Hindlimb muscle (tissue), 1 donor: ENCODE measurements at regions not wholly inside any gene's neighbourhood (a gene's known extent, or its start where the extent isn't known, plus 50 kb on each side); places are given as distances from the start of the nearest gene placed in this dataset.
A peak's percentile ranks its signal among the peaks of the same experiment; 100 is the strongest.
"Not testable (repeated sequence)": the region's sequence is repeated elsewhere in the genome, so short reads cannot be mapped to it uniquely, and the experiment has no call there.

Experiments used
- DNase-seq: peaks from one replicate; pipeline ENCODE4 v3.0.0-alpha.2; 2013

DNA sequence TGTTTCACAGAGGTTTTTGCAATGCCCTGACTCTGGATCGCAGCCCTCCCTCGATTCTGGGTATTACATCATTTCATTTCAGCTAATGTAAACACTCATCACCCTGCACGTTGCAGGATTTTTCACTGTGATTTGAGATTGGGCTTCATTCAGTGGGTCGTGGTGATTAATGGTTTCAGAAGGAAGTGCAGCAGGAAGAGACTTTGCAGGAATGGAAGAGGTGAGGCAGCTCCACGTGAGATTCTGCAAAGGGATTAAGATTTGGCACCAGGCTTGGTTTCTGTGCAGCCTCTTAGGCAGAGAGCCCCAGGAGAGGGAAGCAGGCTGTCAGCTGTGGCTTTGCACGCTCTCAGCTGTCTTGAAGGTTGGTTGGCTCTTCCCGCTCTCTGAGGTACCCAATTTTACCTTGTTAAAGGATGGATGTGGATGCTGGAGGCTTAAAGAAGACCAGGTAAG, 95.2 kb downstream of the PLCE1 start:
- no peak for DNase-seq

DNA sequence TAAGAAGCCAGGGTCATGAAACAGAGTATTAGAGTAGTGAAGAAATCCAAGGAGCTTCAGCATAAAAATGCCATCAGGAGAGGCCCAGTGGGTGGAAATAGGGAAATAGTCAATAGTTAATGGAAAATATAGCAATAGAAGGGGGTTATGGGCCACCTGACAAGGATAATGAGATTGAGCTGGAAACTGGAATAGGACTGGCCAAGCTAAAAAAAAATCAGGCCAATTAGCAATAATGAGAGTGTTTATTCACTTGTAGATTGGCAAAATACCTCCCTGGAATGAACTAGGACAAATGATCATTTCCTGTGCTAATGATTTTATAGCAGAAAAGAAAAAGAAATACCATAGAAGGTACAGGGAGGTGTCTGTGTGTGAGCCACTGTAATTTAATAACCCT, 97.9 kb downstream of the PLCE1 start:
- DNase-seq, result no peak

DNA sequence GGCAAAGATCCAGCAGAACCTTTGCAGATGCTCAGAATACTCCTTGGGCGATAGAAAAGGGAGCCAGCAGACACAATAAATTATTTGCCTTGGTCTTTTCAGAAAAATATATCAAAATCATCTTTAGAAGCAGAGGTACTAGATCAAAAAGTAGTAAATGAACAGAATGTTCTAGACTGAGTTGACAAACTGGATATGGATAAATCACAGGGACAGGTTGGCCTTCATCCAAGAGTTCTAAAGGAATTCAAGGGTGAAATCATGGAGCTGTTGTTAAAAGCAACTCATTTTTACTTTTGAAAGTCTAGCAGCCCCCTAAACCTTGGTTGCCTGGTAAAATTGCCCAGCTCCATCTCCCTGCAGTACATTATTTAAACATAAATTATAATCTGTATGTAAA, 99.1 kb downstream of the PLCE1 start:
- no peak for DNase-seq

DNA sequence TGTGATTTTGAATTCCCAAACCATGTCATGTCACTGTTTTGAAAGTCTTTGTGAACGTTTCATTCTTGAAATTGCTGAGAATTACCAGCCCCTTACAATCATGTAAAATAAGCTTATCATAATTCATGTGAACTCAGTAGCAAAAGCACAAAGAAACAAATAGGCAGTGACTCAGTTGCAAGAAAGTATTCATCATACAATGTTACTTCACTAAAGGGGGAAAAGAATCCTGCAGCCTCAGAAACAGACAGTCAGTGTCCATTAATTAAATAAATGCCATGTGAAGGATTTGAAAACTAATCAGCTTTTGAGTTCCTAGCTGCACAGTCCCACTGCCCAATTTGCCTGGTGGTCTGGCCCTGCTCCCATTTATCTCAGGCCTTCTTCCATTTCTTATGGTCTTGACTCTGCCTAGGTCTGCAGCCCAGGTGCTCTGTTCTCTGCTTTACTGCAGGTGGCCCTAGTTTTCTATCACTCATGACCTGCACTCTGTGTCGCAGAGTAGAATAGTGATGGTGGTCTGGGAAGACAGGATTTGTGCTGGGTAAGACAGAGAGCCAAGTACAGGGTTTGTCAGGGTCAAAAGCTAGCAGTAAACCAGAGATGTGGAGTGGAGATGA, 99.7 kb downstream of the PLCE1 start:
- DNase-seq, result no peak

DNA sequence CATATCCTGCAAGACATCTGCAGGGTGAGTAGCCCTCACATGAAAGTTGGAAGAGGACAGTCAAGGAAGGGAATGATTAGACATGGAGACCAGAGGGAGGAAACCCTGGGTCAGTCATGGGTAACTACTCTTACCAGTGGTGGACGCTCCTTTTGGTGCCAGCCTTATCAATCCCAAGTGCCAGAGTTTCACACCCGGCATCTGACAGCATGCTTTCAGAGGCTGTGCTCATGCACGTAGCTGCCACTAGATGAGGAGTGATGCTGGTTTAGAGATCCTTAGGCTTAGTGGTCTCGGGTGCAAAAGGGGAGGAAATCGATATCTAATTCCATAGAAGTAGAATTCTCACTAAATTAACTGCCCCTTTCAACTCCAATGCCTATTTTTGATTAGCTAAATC, 100.8 kb downstream of the PLCE1 start:
- DNase-seq, result no peak

DNA sequence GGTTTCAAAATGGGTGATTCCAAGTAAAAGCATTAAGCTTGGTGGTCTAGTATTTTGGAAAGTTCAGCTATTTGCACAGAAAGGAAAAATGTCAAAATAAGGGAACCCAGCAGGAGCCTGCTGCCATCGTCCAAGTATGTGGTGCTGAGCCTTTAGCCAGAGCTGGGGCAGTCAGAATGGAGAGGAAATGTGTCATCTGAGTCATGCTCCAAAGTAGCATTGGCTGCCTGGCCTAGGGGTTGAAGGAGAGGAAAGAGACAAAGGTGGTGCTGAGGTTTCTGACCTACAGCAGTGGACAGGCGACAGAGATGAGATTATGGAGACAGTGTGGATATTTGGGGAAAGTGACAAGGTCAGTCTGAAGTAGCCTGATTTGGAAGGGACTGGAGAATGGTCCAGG, 103.9 kb downstream of the PLCE1 start:
- no peak for DNase-seq

DNA sequence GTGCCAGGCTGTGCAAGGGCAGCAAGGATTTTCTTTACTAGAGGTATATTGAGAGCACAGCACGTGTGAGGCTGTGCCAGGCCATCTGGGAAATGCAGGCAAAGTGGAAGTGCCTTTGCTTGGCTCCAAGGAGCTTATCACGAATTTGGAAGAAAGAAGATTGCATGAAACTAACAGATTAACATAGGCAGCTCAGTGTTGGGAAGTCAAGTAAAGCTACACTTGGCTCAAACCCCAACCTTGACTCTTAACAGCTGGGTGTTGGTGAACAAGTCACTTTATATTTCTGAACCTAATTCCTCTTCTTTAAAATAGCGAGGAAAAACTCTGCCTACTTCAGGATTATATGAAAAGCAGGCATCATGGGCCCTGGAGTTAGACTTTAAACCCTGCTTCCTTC, 105.2 kb downstream of the PLCE1 start:
- no peak for DNase-seq

DNA sequence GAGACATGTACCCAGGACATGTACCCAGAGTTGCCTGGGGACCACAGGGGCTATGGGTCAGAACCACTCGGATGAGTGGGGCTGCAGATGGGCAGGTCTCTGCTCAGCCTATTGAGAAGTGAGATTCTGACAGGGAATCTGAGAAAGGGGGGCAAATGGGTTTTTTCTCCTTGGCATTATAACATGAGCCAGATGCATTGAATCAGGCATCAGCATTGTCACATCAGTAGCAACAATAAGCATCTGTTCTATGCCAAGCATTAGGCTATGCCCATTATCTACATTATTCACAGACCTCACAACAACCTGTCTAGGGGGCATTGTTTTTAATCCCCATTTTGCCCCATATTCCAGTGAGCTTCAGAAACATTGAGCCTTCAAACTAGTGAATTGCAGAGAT, 108.2 kb downstream of the PLCE1 start:
- no peak for DNase-seq

DNA sequence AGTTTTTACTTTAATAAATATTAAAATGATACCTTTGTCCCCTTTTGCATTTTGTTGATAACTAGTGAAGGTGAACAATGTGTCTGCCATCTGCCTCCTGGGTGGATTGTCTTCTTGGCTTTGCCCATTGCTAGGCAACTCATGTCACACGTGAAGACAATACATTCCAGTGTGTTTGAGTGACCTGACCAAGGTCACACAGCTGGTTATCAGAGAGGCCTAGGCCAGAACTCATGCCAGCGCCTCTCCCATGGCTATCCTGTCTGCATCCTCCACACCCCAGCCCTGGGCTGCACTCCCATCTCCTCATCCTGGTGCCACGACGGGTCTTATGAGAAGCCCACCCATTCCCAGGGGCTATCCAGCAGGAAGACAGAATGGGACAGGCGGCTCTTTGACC, 108.7 kb downstream of the PLCE1 start:
- no peak for DNase-seq

DNA sequence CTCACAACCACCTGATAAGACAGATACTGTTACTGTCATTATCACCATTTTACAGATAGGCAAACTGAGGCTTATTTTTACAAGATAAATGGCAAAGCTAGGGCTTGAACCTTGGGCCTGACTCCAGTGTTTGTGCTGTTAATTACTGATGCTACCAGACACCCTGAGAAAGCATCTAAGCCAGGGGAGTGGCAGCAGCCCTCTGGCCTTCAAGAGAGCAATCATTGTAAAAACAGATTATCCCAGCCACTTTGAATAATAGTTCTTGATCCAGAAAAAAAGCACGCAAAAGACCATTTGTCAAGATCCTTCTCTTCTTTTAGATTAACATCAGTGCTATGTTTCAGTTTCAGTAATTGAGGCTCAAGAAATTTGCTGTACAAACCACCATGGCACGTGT, 109.5 kb downstream of the PLCE1 start:
- no peak for DNase-seq

DNA sequence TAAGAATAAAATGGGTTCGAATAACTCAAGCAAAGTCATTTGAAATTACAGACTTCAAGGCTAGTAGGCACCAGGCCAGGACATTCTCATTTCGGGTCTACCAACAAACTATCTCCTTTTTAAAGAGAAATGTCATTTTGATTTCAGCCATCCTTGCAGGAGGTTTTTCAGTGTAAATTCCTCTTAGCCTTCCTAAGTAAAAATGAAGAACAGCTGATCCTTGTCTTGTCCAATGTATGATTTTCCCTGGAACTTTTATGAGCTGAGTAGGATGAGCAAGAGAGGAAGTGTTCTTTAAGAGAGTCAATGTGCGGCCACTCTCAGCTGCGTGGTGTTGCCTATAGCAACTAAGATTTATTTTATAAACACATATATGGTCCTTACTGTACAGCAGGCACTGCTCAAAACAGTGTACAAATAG, 110.1 kb downstream of the PLCE1 start:
- peak; percentile 76 for DNase-seq

DNA sequence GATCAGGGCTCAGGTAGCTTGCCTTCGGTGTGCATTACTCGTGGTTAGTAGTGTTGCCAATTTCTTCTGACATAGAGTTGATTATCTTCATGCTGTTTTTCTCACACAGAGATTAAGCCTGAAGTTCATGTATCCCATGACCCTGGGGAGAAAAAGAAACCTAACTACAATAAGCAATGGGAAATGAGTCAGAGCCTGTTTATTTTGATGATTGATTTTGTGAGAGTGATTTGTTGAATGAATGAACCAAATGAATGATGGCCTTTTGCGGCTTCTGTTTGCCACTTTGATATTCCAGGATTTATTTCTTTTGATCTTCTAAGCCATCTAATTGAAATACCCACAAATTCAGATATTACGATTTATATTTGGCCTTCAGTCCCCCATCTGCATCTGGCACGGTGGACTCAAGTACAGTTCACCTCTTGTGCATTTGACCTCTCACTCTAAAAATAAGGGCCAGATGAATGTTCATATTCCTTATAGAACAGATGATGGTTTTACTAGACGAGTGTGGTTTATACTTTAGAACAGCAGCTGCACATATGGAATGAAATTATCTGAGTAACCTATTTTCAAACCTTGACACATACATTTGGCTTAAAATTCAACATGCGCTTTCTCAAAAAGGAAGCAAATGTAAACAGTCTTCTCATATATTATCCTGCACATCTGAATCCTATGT, 110.7 kb downstream of the PLCE1 start:
- DNase-seq, result no peak

DNA sequence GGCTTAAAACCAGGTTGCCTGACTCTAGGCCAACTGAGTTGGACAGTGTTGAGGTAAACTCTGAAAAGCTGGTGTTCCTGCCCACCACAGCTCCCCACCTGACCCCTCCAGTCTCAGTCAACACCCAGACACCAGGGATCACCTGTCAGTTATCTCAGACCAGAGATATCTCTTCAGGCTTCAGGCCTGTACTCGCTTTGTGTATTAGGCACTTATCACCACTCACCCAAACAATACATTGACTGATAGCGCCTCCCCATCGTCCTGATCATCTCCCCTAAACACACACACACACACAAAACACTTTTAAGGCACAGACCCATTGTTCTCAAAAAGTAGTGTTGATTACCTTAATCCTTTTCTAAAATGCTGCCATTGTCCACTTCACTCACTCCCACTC, 111.5 kb downstream of the PLCE1 start:
- no peak for DNase-seq

DNA sequence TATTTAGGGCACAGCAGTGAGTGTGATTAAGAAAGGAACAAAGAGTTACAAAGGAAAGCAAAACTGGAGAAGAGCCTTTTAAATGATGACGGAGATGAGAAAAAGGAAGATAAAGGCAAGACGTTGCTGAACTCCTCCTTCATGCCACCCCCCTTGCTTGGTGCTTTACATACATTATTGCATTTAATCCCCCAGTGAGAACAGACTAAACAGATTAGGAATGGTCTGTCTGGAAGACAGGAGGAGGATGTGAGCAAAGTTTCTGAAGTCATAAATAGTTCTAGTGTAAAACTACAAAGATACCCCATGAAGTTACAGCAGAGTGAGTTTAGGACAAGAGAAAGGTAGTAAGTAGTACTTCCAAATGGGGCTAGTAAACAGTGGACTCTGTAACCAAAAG, 113.5 kb downstream of the PLCE1 start:
- DNase-seq, result no peak

DNA sequence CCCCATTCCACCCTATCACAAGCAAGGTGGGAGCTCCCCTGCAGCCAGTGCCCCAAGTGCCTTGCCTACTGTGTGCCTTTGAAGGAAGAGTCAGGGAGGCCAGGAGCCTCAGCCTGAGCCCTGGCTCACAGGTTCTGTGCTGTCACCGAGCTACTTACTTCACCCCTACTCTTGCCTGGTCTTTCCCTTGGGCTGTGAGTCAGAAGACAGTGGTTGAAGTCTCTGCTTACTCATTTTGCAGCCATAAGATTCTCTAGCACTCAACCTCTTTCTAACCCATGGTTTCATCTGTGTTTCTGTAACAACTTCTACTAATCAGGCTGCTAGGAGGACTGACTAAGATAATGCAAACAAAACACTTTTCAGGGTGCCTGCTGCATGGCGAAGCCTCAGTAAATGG, 114.5 kb downstream of the PLCE1 start:
- no peak for DNase-seq

DNA sequence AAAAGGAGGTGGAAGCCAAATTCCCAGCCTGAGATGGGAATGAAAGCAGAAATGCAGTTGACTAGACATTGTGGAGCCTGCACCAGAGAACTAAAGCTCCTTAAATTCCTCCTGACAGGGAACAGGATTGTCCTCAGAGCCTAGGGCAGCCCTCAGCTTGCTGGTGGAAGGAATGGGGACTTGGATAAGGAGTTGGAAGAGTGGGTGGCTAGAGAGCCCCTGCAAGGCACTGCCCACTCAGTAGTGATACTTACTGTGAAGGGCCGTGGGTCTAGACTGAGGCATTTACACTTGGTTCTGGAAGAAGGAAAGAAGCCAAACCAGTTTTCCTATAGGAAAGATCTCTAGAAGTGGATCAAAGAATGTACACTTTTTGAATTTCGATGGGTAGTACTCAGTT, 117.6 kb downstream of the PLCE1 start:
- no peak for DNase-seq

DNA sequence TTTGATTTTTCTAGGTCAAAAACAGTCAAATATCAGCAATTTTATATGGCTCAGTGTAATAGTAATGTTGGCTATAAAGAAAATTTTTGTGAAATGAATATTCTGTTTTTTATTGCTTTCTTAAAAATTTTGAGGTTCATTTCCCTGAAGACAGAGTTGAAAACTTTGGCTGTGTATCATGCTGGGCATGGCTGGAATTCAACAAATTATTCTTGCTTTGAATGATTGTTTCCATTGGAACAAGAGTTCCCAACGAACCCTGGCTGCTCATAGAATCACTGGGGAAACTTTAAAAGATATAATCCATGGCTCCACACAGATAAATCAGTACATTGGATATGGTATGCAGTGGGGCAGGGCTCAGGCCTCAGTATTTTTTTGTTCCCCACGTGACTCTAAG, 118.6 kb downstream of the PLCE1 start:
- no peak for DNase-seq

DNA sequence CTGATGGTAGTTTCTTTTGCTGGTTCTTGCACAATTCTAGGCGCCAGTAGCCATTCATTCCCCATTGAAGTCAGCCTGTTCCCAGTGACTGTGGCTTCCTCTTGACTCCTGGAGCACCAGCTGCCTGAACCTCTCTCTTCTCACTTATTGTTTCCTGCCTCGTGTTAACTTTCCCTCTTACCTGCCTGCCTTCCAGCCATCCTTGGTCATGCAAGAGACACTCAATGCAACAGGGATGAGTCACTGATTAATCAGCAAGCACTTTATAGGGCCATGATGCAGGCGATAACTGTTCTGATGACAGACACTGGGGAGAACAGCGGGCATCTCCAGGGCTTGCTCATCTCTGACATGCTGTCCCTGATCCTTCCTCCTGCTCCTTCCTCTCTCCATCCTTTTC, 122.0 kb downstream of the PLCE1 start:
- no peak for DNase-seq

DNA sequence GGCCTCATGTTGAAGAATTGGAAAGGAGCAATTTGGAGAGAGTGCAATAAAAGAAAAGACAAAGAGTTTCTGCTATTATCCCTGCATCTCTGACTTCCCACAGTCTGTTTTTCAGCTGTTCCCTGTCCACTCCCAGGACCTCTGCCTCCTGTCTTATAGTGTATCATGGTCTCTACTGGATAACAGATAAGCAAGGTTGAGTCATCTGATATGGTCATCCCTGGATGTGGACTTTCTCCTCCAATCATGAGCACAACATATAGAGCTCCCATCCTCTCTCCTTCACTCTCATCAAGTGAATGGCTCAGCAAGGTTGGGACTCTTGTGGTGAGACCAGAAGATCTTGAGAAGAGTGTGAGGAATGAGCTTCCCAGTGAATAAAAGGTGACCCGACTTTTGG, 123.1 kb downstream of the PLCE1 start:
- DNase-seq, result no peak

DNA sequence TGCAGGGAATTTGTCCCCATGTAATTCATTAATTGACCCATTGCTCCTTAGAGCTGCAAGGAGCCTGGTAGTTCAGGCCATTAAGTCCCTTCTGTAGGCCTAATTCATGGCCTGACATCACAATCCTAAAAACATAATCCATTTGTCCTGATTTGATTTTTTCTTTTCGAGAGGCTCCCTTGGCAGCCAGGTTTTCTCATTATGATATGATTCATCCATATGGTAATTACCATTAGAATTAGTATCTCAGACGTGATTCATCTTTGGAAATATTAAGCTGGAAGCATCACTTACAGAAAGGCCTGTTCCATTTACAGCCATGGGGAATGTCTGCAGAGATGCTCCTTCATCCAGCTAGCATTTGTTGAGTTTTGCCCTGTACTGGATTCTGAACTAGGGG, 128.5 kb downstream of the PLCE1 start:
- no peak for DNase-seq

DNA sequence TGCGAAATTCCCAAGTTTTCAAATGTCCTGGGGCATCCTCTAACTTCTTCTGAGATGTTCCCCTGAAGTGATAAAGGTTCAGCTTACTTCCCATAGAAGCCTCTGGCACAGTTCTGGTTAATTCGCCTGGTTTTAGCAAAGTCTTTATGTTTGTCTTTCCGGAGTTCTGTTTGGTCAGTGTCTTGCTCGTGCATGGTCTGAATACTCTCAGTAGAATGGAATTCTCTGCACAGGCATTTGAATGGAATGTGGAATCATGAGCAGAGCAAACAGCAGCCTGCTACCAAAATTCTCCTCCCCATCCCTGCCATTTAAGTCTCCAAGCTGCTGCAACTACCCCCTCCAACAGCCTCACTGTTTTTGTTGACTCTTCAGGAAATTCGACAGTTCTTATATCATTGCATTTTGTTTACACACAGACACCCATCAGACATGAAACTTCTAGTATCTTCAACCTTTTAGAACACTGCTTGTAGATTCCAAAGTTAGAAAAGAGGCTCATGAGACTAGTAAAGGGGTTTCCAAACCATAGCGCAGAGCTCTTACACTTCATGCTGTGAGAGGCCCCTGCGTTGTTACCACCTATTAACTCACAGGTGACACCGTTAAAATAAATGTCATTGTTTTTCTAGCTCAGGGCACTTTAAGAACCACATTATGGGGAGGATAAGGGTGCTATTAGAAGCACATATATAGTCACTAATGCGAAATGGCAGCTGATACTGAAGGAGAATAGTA, 129.7 kb downstream of the PLCE1 start:
- DNase-seq, result no peak

DNA sequence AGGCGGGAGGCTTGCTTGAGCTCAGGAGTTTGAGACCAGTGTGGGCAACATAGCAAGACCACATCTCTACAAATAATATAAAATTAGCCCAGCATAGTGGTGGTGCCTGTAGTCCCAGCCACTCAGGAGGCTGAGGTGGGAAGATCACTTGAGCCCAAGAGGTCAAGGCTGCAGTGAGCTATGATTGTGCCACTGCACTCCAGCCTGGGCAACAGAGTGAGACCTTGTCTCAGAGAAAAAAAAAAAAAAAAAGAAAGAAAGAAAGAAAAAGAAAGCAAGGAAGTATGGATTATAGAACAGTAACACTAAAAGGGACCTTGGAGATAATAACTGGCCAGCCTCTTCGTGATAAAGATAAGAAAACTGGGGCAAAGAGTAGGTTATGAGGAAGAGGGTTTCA, 130.4 kb downstream of the PLCE1 start:
- not testable (repeated sequence) for DNase-seq

DNA sequence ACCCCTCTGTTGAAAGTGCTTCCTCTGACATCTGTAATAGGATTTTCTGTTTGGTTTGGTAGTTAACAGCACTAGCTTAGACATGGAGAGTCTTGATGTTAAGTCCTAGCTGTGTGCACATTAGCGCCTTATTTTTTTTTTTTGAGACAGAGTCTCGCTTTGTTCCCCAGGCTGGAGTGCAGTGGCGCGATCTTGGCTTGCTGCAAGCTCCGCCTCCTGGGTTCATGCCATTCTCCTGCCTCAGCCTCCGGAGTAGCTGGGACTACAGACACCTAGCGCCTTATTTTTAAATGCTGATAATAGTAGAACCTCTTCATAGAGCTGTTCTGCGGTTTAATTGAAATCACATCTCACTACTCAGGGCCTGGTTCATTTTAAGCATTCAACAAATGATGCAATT, 131.5 kb downstream of the PLCE1 start:
- DNase-seq, result not testable (repeated sequence)

DNA sequence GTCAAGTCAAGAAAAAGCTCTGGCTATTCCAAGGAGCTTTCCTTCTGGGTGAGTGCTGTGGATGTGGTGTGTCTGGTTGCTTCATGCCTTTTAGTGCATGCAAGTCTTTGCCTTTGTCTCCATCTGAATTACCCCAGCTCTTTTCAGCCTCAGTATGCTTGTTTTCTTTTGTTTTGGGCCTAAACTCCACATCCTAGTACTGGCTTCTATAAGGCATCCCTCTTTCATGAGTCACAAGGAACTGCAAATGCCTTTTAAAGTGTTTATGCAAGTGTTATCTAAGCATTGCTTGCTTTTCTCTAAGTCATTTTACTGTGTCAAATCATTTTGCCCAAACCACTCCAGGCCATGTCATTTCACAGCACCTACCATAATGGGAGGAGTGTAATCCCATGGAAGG, 132.1 kb downstream of the PLCE1 start:
- no peak for DNase-seq
